GM12878 (cell line): ENCODE measurements at regions not wholly inside any gene's neighbourhood (a gene's known extent, or its start where the extent isn't known, plus 50 kb on each side); places are given as distances from the start of the nearest gene placed in this dataset.

ENCODE experiments used
- CTCF ChIP-seq, 3 experiments: IDR thresholded peaks in 2 of 3; conservative IDR thresholded peaks in 1 of 3; 2 replicates each; pipeline ENCODE4 v1.5.1; 2011; ENCODE audit warnings: low read depth in 3 of 3, low read length in 3 of 3, mild to moderate bottlenecking in 3 of 3, control low read depth in 2 of 3, moderate library complexity in 2 of 3, inconsistent platforms in 1 of 3, mixed read lengths in 1 of 3; ENCODE audit not compliant: control insufficient read depth in 2 of 3, insufficient read depth in 1 of 3; ENCODE audit errors: extremely low read depth in 1 of 3
- EP300 ChIP-seq, 2 experiments: fragments of 150-350 bp in 1 of 2; IDR thresholded peaks; 2 replicates each; pipeline ENCODE4 v1.6.1; 2011 to 2012; ENCODE audit warnings: low read depth in 2 of 2, low read length in 2 of 2, borderline replicate concordance in 1 of 2, improper control_type of control experiment in 1 of 2, inconsistent platforms in 1 of 2; ENCODE audit not compliant: control insufficient read depth in 1 of 2
- MXI1 ChIP-seq: fragments of 150-350 bp; IDR thresholded peaks from 2 replicates; pipeline ENCODE4 v1.6.1; 2011; ENCODE audit warnings: low read depth, mild to moderate bottlenecking, inconsistent platforms, low read length, improper control_type of control experiment
- NFIC ChIP-seq: IDR thresholded peaks from 2 replicates; pipeline ENCODE4 v1.6.1; 2012; ENCODE audit warnings: low read depth, mild to moderate bottlenecking, inconsistent platforms, low read length, moderate library complexity
- POLR2A ChIP-seq: IDR thresholded peaks from 2 replicates; pipeline ENCODE4 v1.6.1; 2011; ENCODE audit warnings: low read depth, mild to moderate bottlenecking, low read length
- RAD21 ChIP-seq: IDR thresholded peaks from 2 replicates; pipeline ENCODE4 v1.6.1; 2011; ENCODE audit warnings: mild to moderate bottlenecking, low read depth, low read length, moderate library complexity; ENCODE audit not compliant: insufficient read depth
- RCOR1 ChIP-seq: conservative IDR thresholded peaks from 2 replicates; pipeline ENCODE4 v1.6.1; 2012; ENCODE audit warnings: low read depth, low read length, improper control_type of control experiment
- SIN3A ChIP-seq: IDR thresholded peaks from 2 replicates; pipeline ENCODE4 v1.6.1; 2012; ENCODE audit warnings: low read depth, low read length, improper control_type of control experiment
- SMAD1 ChIP-seq: fragments of 450-650 bp; IDR thresholded peaks from 2 replicates; pipeline ENCODE4 v1.6.1; 2018; ENCODE audit warnings: mild to moderate bottlenecking, low read depth; ENCODE audit not compliant: partially characterized antibody
- SMC3 ChIP-seq: IDR thresholded peaks from 2 replicates; pipeline ENCODE4 v1.6.1; 2011; ENCODE audit warnings: low read length, improper control_type of control experiment, borderline replicate concordance
- SRF ChIP-seq, 2 experiments: IDR thresholded peaks; 2 replicates each; pipeline ENCODE4 v1.6.1; 2011; ENCODE audit warnings: low read depth in 2 of 2, low read length in 2 of 2, mild to moderate bottlenecking in 1 of 2, moderate library complexity in 1 of 2
- ZNF622 ChIP-seq: fragments of 450-650 bp; IDR thresholded peaks from 2 replicates; pipeline ENCODE4 v1.6.1; 2017; ENCODE audit warnings: mild to moderate bottlenecking, inconsistent platforms
- TF ChIP-seq, protein P1 (sequence below): fragments of 150-350 bp; IDR thresholded peaks from 2 replicates; pipeline ENCODE4 v1.6.1; 2014; ENCODE audit warnings: mild to moderate bottlenecking, low read depth, low read length
- TF ChIP-seq, protein P2 (sequence below): IDR thresholded peaks from 2 replicates; pipeline ENCODE4 v1.6.1; 2012; ENCODE audit warnings: low read depth, low read length, improper control_type of control experiment

GRCh38 chr10:62540389-62540788 is 166.2 kb downstream of the ZNF365 start:
- no peak for TF ChIP-seq POLR2A
- TF ChIP-seq RCOR1: no peak
- no peak for TF ChIP-seq CTCF (IDR thresholded peaks at IDR 0.05 in 2 of 3, conservative IDR thresholded peaks at IDR 0.05 in 1 of 3; ENCODE audit: control insufficient read depth in 2 of 3, extremely low read depth in 1 of 3, insufficient read depth in 1 of 3, low read depth in 3 of 3, low read length in 3 of 3)
- TF ChIP-seq, protein P1, sequence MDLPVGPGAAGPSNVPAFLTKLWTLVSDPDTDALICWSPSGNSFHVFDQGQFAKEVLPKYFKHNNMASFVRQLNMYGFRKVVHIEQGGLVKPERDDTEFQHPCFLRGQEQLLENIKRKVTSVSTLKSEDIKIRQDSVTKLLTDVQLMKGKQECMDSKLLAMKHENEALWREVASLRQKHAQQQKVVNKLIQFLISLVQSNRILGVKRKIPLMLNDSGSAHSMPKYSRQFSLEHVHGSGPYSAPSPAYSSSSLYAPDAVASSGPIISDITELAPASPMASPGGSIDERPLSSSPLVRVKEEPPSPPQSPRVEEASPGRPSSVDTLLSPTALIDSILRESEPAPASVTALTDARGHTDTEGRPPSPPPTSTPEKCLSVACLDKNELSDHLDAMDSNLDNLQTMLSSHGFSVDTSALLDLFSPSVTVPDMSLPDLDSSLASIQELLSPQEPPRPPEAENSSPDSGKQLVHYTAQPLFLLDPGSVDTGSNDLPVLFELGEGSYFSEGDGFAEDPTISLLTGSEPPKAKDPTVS: no peak
- TF ChIP-seq, protein P2, sequence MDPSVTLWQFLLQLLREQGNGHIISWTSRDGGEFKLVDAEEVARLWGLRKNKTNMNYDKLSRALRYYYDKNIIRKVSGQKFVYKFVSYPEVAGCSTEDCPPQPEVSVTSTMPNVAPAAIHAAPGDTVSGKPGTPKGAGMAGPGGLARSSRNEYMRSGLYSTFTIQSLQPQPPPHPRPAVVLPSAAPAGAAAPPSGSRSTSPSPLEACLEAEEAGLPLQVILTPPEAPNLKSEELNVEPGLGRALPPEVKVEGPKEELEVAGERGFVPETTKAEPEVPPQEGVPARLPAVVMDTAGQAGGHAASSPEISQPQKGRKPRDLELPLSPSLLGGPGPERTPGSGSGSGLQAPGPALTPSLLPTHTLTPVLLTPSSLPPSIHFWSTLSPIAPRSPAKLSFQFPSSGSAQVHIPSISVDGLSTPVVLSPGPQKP: no peak
- TF ChIP-seq SIN3A: no peak
- no peak for TF ChIP-seq NFIC
- TF ChIP-seq RAD21: no peak
- TF ChIP-seq ZNF622: no peak
- TF ChIP-seq EP300 (IDR thresholded peaks at IDR 0.05; ENCODE audit: borderline replicate concordance in 1 of 2, control insufficient read depth in 1 of 2, low read depth in 2 of 2, low read length in 2 of 2): no peak
- TF ChIP-seq SMC3: no peak
- no peak for TF ChIP-seq SRF (IDR thresholded peaks at IDR 0.05; ENCODE audit: low read depth in 2 of 2, low read length in 2 of 2)
- TF ChIP-seq MXI1: no peak
- TF ChIP-seq SMAD1: no peak
